HG02840 (cell line): ENCODE measurements at regions not wholly inside any gene's neighbourhood (a gene's known extent, or its start where the extent isn't known, plus 50 kb on each side); places are given as distances from the start of the nearest gene placed in this dataset.
"Not testable (repeated sequence)": the region's sequence is repeated elsewhere in the genome, so short reads cannot be mapped to it uniquely, and the experiment has no call there.

Experiments
- ATAC-seq: cut with Tn5 transposase; IDR thresholded peaks from one replicate; pipeline ENCODE4 v1.9.1; 2021; ENCODE audit warnings: mild to moderate bottlenecking, moderate library complexity, moderate number of reproducible peaks; ENCODE audit not compliant: unreplicated experiment, low FRiP score

GRCh38 chr10:4255751-4256150 is 470.7 kb upstream of the KLF6 start:
- no peak for ATAC-seq

GRCh38 chr10:4254101-4254994 is 469.3 kb upstream of the KLF6 start:
- ATAC-seq = no peak

GRCh38 chr10:4252701-4253100 is 467.7 kb upstream of the KLF6 start:
- ATAC-seq = no peak

GRCh38 chr10:4250587-4250887 is 465.5 kb upstream of the KLF6 start:
- no peak for ATAC-seq

GRCh38 chr10:4249841-4250586 is 465.0 kb upstream of the KLF6 start:
- ATAC-seq = no peak

GRCh38 chr10:4247379-4247778 is 462.4 kb upstream of the KLF6 start:
- no peak for ATAC-seq

GRCh38 chr10:4246881-4247358 is 461.9 kb upstream of the KLF6 start:
- no peak for ATAC-seq

GRCh38 chr10:4243651-4244050 is 458.6 kb upstream of the KLF6 start:
- ATAC-seq = no peak

GRCh38 chr10:4243169-4243568 is 458.2 kb upstream of the KLF6 start:
- no peak for ATAC-seq

GRCh38 chr10:4242561-4243035 is 457.6 kb upstream of the KLF6 start:
- no peak for ATAC-seq

- no peak for ATAC-seq
Observed at GRCh38 chr10:4241724-4242345, 456.8 kb upstream of the KLF6 start.

- no peak for ATAC-seq
Observed at GRCh38 chr10:4240608-4241197, 455.7 kb upstream of the KLF6 start.

GRCh38 chr10:4239186-4239585 is 454.2 kb upstream of the KLF6 start:
- no peak for ATAC-seq

- ATAC-seq = not testable (repeated sequence)
Observed at GRCh38 chr10:4236905-4237304, 451.9 kb upstream of the KLF6 start.

GRCh38 chr10:4234661-4235060 is 449.7 kb upstream of the KLF6 start:
- no peak for ATAC-seq

- no peak for ATAC-seq
Observed at GRCh38 chr10:4231439-4231838, 446.4 kb upstream of the KLF6 start.

GRCh38 chr10:4230036-4230435 is 445.0 kb upstream of the KLF6 start:
- ATAC-seq = no peak

GRCh38 chr10:4229106-4229505 is 444.1 kb upstream of the KLF6 start:
- ATAC-seq = no peak

GRCh38 chr10:4227586-4227985 is 442.6 kb upstream of the KLF6 start:
- ATAC-seq = no peak

- no peak for ATAC-seq
Observed at GRCh38 chr10:4226941-4227540, 442.0 kb upstream of the KLF6 start.
